ENCODE measurements at regions not wholly inside any gene's neighbourhood (a gene's known extent, or its start where the extent isn't known, plus 50 kb on each side); places are given as distances from the start of the nearest gene placed in this dataset.

GRCh38 chr11:95577716-95578460, 211.7 kb downstream of the FAM76B start:
- DNase-seq = no peak

- no peak for DNase-seq
Observed at GRCh38 chr11:95576146-95576845, 213.3 kb downstream of the FAM76B start.

DNA sequence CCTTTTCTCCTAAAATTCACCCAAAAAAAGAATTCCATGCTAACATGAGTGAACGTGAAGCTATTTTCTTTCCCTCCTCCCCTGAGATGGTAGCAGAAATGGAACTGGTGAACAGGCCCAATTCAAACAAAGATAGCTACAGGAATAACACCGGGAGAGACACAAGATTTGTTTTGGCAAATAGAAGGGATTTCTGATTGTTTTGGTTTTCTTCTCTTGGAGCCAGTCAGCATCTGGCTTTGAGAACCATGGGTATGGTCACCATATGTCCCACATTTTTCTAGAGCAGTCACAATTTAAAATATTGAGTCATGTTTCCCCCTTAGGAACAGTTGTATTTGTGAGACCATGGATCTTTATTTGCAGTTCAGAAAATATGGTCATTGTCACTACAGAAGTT, 214.1 kb downstream of the FAM76B start:
- DNase-seq = no peak

GRCh38 chr11:95571718-95572260, 217.8 kb downstream of the FAM76B start:
- DNase-seq = no peak

GRCh38 chr11:95570845-95571244, 218.7 kb downstream of the FAM76B start:
- no peak for DNase-seq

DNA sequence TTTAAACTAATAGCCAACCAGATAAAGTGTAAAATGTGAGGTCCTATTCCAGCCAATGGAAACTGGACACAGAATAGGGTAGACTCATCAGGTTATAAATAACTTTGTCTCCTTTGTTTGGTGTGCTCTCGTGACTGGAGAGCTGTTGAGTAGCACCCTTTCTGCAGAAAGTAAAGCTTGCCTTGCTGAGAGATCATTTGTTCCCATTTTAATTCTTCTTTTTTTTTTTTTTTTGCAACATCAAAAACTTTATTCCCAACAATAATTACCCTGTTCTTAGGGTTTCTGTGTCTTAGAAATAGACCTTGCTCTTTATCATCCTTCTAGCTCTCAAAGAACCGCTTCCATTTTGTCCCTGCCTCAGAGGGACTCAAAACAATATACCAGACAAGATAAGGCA, 220.4 kb downstream of the FAM76B start:
- no peak for DNase-seq

DNA sequence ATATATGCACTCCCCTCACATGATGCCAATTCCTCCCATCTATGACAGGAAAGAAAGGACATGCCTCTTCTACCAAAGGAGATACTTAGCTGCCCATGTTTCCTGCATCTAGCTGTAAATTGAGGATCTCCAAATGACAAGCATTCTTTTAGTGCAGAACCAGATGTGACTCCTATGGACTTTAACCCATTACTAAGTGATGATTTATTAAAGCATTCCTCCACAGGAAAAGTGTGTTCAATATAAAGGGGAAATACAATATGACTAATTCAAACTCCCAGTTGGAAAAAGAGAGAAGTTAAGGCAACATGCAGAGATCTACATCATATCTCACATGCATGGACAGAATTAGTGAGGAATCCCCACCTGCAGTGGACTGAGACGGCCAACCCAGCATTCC, 221.3 kb downstream of the FAM76B start:
- no peak for DNase-seq

DNA sequence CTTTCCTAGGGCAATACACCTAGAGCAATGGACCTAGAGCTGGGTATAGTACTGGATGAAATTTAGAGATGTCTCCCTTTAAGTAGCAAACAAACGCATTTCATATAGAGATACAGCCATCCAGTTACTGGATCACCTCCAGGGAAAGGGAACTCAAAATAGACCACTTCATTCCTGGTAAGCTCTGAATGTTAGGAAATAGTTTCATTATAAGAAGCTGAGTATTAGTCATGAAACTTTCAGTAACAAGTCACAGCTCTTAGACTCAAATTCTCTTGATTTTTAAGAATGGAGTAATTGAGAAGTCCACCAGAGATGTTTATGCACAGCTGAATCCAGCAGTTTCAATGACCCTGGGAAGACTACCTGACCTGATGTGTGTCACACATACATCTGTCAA, 221.9 kb downstream of the FAM76B start:
- DNase-seq = no peak

DNA sequence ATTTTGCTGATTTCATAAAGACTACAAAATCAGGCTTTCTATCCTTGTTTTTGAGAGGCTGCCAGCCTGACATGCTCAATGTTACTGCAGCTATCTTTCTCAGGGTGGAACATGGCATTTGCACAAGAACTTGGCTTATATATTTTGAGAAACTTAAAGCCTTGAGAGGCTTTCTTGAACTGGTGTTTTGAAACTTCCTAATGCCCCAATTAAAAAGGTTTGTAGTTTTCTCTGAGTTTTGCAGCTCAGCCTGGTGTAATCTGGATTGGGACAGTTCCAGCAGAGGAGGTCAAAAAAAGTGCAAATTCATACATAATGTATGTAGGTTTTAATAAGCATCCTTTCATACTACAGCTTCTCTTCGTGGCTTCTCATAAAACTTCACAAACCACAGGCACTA, 223.4 kb downstream of the FAM76B start:
- DNase-seq = no peak

GRCh38 chr11:95565724-95566141, 223.8 kb downstream of the FAM76B start:
- no peak for DNase-seq

DNA sequence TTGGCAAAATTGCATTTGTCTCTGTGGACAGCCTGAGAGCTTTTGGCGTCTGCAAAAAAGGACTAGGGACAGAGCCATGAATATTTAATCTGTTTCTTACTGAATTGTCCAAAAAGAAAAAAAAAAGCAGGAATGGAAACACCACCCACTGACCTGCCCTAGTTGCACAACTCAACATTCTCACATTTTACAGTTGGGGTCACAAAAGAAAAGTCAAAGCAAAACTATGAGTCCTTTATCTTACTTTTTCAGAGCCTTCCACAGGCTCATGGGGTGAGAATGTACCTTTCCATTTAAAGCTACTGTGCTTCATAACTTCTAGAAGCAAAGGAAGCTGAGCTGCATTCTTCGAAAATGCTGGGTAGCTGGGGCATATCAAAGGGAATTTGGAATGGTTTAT, 225.7 kb downstream of the FAM76B start:
- no peak for DNase-seq

DNA sequence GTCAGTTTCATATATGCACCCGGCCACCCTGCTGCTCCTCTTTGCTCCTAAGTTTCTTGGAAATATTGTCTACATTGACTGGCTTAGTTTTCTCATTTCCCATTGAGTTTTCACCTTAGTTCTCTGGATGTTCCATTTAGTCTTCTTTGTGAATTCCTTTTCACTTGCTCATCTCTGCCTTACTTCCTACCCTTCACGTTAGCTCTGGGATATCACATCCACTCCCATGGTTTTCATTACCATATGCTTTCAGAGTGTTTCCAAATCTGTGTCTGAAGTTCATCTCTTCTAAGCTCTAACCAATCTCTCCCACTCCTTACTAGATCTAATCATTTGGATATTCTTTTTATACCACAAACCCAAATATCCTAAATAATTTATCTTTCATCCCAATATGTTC, 226.4 kb downstream of the FAM76B start:
- no peak for DNase-seq

DNA sequence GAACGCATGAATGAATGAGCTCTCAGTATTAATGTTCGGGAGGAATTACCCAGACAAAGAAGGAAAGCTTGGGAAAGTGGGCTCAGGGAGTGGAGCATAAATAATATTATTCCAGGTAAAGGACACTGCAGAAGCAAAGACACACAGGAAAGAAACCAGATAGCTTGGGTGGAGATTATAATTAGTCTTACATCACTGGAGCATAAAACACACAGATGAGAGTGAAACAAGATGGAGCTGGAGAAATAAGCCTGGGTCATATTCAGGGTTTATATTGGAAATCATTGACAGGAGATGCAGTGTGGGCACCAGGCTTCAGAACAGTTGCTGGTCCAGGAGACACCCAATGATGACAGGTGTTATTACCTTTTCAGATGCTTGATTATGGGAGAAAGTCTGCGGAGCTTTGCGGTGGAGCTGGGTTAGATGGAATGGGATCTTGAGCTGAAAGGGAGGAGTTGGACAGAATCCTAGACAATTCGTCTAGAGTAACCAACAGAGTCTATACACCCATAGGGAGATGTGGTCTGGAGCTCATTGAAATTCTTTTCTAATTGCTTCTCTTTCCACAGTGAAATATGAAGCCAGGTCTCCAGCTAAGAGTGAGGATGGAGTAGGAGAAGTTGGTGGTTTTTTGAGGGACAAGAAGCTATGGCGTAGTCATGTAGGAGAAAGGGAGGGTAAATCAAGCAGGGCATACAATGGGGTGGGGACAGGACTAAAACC, 227.2 kb downstream of the FAM76B start:
- no peak for DNase-seq

- no peak for DNase-seq
Observed at GRCh38 chr11:95559899-95560298, 229.7 kb downstream of the FAM76B start.

DNA sequence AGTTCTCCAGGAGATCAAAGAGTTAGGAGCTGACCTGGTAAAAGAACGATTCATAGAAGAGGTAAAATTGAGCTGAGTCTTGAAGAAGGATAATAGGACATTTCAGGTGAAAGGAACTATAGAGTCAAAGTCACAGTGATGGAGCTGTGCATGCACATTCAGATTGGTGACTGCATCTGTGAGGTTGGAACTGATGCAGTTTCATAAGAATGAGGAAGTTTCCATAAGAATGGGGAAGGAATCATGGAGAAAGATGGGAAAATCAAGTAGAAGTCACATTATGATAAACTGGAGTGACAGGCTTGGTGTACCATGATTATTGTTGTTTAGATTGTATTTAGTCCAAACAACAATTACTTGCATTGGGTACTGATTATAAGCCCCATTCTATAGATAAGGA, 232.2 kb downstream of the FAM76B start:
- no peak for DNase-seq

- no peak for DNase-seq
Observed at GRCh38 chr11:95556342-95557163, 233.0 kb downstream of the FAM76B start.

DNA sequence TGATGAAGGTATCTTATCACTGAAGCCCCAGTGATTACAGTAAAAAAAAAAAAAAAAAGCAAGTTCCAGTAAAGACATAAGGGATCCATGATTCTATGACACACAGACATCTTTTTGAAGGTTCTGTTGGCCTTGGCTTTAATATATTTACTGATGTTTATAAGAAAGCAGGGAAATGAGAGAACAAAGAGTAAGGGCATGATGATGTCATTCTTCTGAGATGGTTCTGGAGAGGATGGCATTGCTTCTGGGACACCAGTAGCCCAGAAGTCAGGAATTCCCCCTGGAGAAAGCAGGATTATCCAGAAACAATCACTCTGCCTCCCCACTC, 233.6 kb downstream of the FAM76B start:
- no peak for DNase-seq

DNA sequence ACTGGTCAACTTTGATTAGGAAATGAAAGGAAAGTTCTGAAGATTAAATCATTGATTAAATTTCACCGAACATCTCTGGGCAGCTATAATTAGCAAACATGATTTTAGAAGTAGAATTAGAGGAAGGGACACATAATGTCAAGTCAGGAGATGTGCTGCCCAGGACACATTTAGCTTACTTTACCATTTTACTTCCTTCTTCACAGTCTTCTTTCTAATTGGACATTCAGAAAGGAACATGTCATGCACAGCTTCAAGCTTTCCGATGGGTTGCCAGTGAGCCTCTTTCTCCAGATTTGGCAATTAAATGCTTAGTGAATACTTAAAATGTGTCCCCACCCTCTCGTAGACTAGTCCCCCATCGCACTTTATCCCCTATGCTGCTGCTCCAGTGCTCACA, 234.7 kb downstream of the FAM76B start:
- no peak for DNase-seq

DNA sequence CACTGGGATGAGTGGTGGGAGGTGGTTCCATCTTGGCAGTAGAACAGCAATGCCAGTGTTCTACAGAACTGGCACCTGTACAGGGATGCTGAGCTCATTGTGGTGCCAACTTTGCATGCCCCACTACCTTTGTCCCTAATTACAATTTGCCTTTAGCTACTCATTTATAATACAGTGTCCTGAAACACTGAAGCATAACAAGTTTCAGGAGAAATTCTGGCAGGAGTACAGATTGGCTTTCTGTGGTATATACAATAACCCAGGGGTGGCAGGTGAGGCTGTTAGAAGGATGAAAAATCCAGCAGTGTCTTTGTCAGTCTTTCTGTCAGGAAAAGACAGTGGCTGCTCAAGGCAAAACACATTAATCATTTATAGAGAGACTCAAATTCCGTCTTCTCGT, 240.3 kb downstream of the FAM76B start:
- DNase-seq = no peak

DNA sequence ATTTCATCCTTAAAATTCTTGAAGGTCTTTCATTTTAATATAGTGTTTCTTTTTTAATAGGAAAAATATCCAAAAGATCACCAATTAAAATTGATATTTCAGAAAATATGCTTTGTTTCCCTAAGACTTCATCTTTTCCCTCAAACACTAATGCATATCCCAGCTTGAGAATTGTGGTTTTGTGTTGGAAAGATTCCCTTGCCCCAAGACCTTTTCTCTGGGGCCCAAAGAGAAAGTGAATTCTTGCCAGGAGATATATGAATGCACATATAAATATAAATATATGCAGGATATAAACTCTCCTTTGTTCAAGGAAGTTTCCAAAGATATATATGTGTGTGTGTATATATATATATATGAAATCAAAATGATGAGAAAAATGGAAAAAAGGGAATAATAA, 241.2 kb downstream of the FAM76B start:
- DNase-seq = no peak

GRCh38 chr11:95547976-95548375, 241.6 kb downstream of the FAM76B start:
- no peak for DNase-seq

DNA sequence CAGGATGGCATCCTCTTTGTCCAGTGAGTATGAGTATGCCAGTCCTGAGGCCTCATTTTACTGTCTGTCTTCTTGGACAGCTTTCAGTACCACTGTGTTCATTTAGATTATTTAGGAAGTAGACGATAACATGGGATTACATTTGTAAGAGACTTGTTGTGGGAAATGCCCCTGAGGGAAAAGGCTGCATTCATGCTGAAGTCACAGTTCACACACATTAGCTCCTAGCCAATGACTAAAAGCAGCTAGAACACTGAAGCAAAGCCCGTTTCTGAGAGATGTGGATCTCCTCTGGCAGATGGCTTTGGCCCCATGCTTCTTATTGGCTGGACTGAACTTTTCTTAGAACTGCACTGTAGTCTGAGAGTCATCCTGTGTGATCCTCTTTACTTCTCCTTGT, 242.4 kb downstream of the FAM76B start:
- DNase-seq = no peak

Measured in NCI-H1436 treated with DMSO at 0.1 percent for 48 hours (cell line).